Heart right ventricle (tissue), 16 donors: ENCODE measurements at regions not wholly inside any gene's neighbourhood (a gene's known extent, or its start where the extent isn't known, plus 50 kb on each side); places are given as distances from the start of the nearest gene placed in this dataset.
"Not testable (repeated sequence)": the region's sequence is repeated elsewhere in the genome, so short reads cannot be mapped to it uniquely, and the experiment has no call there.

ENCODE experiments used
- ATAC-seq, 8 donors: fragments of 200-7000 bp; cut with Tn5 transposase; one replicate each; pipeline ENCODE4 v1.9.1; 2020; ENCODE audit warnings: mild to moderate bottlenecking in 8 of 8, moderate library complexity in 8 of 8, moderate number of reproducible peaks in 1 of 8
- DNase-seq, 2 donors: peaks; one replicate each; pipeline ENCODE4 v3.0.0-alpha.2; 2020
- H3K27ac ChIP-seq, 10 donors: fragments of 200-600 bp; sonication (generic) in 2 of 10; one replicate each; pipeline versions ENCODE4 v1.5.0 to v1.8.0; 2020 to 2022; ENCODE audit warnings: mild to moderate bottlenecking in 3 of 10
- H3K27me3 ChIP-seq, 7 donors: fragments of 200-600 bp; one replicate each; pipeline ENCODE4 v1.8.0; 2021 to 2022; ENCODE audit warnings: mild to moderate bottlenecking in 2 of 7
- H3K36me3 ChIP-seq, 9 donors: fragments of 200-600 bp; sonication (generic) in 1 of 9; one replicate each; pipeline versions ENCODE4 v1.5.0 to v1.8.0; 2020 to 2022; ENCODE audit warnings: mild to moderate bottlenecking in 2 of 9
- H3K4me1 ChIP-seq, 9 donors: fragments of 200-600 bp; sonication (generic) in 1 of 9; one replicate each; pipeline versions ENCODE4 v1.5.0 to v1.8.0; 2020 to 2022; ENCODE audit warnings: mild to moderate bottlenecking in 4 of 9
- H3K4me3 ChIP-seq, 10 donors: fragments of 200-600 bp; sonication (generic) in 2 of 10; one replicate each; pipeline versions ENCODE4 v1.5.0 to v1.8.0; 2020 to 2022; ENCODE audit warnings: mild to moderate bottlenecking in 7 of 10, moderate library complexity in 2 of 10
- H3K9me3 ChIP-seq, 11 donors: fragments of 200-600 bp in 10 of 11; sonication (generic) in 2 of 11; one replicate each; pipeline versions ENCODE4 v1.5.0 to v1.8.0; 2013 to 2022; ENCODE audit warnings: mild to moderate bottlenecking in 2 of 11, control low read depth in 1 of 11, moderate library complexity in 1 of 11
- CTCF ChIP-seq, 9 donors: fragments of 200-600 bp; sonication (generic) in 2 of 9; IDR thresholded peaks; one replicate each; pipeline versions ENCODE4 v1.5.0 to v1.8.0; 2021 to 2022; ENCODE audit warnings: antibody characterized with exemption in 9 of 9, mild to moderate bottlenecking in 5 of 9, moderate library complexity in 1 of 9
- WGBS, 2 donors: extraction: QIAGEN DNeasy Blood & Tissue Kit; methylation state at CpG; one replicate each; pipeline ENCODE4 v1.1.7; 2013; ENCODE audit warnings: inconsistent platforms in 1 of 2; 5-methylcytosine and 5-hydroxymethylcytosine counted together
- intact Hi-C, 10 donors: fragments of 100-400 bp; cut with DNase I; formaldehyde crosslinking; loops; one replicate each; pipeline versions ENCODE4 v1.11.1 to v1.14.2; 2022
- donor health status: Arrhythmogenic right ventricular cardiomyopathy.
- donor health status: ischemic (EF 13 %, LVEDD 7.1; RV severe dilation, severe dysfunction).
- donor health status: healthy with polysubstance abuse.
- donor health status: DM: no; HTN: yes; CAD: no.
- donor health status: DM: no; HTN: no; CAD: no.
- donor health status: ischemic (EF 25% LVEDD 6.9; RV normal size, moderate dysfunction).
- donor health status: ischemic (EF 25% LVEDD 5.7; RV mildly dilated, moderate dysfunction).
- donor health status: healthy.
- donor health status: DM: yes; HTN: yes; CAD: no.
- donor health status: Ischemic cardiomyopathy.
- donor health status: ischemic (EF 35%, LVEDD 5.7; RV mildly dilated, moderate dysfunction).
- donor health status: nonischemic (EF 11% LVEDD 7.7; RV severe dilation, severe dysfunction).
- donor health status: DM: yes; HTN: yes; CAD: no.
- donor health status: PGD.
- donor health status: ischemic (EF 29% LVEDD 5.4; RV normal size, mild dysfunction).
- donor health status: nonischemic (EF 23%, LVEDD 6.1; RV moderate dilation, normal function).

- Histone ChIP-seq H3K4me3 (no peak overlapping the region), H3K4me1 (no peaks in the 10 kb centered on the region), H3K27me3 (no peaks in the 10 kb centered on the region), H3K9me3 (peaks cover 0 to 4% (median 0%) of the 10 kb centered on the region in 11 donors), H3K36me3 (no peaks in the 10 kb centered on the region), H3K27ac (no peak overlapping the region)
- no peak for TF ChIP-seq CTCF (IDR thresholded peaks at IDR 0.05)
- intact Hi-C loops = no loop called here
- DNase-seq (no peak), ATAC-seq (no peak)
- 63 to 76% methylated on average over 1 of the region's 1 CpG for WGBS, 2 donors
These were observed 54.6 kb downstream of the DKK1 start for GRCh38 chr10:52368725-52369124.

- DNase-seq, H3K4me3 ChIP-seq, H3K9me3 ChIP-seq, H3K27me3 ChIP-seq, ATAC-seq, H3K4me1 ChIP-seq, H3K36me3 ChIP-seq, intact Hi-C loops, H3K27ac ChIP-seq: not testable (repeated sequence)
- WGBS, 2 donors = 63 to 78% methylated on average over 2 of the region's 2 CpGs
These were observed 60.1 kb downstream of the DKK1 start for GRCh38 chr10:52374207-52374606.

- 39 to 48% methylated on average over 2 of the region's 2 CpGs for WGBS, 2 donors
- DNase-seq (no peak), ATAC-seq (no peak)
- Histone ChIP-seq H3K4me3 (no peak overlapping the region), H3K27me3 (peaks cover 0 to 5% (median 0%) of the 10 kb centered on the region in 7 donors), H3K36me3 (no peaks in the 10 kb centered on the region), H3K27ac (no peak overlapping the region), H3K4me1 (no peaks in the 10 kb centered on the region), H3K9me3 (peaks cover 0 to 10% (median 0%) of the 10 kb centered on the region in 11 donors)
- TF ChIP-seq CTCF (IDR thresholded peaks at IDR 0.05) = no peak
- intact Hi-C loops = no loop called here
These were observed 62.7 kb downstream of the DKK1 start for GRCh38 chr10:52376694-52377354.

GRCh38 chr10:52378124-52378523, 64.0 kb downstream of the DKK1 start:
- H3K4me3 ChIP-seq = no peak overlapping the region
- H3K36me3 ChIP-seq = no peaks in the 10 kb centered on the region
- no peak overlapping the region for H3K27ac ChIP-seq
- no peaks in the 10 kb centered on the region for H3K4me1 ChIP-seq
- intact Hi-C loops = no loop called here
- DNase-seq = no peak
- WGBS, 2 donors = 38 to 39% methylated on average over 3 of the region's 3 CpGs
- H3K27me3 ChIP-seq = peaks cover 0 to 5% (median 0%) of the 10 kb centered on the region in 7 donors
- ATAC-seq = no peak
- H3K9me3 ChIP-seq = peaks cover 0 to 8% (median 0%) of the 10 kb centered on the region in 11 donors
- no peak for TF ChIP-seq CTCF (IDR thresholded peaks at IDR 0.05)

GRCh38 chr10:52379287-52379686, 65.2 kb downstream of the DKK1 start:
- Histone ChIP-seq H3K4me3 (no peak overlapping the region), H3K27ac (no peak overlapping the region), H3K36me3 (no peaks in the 10 kb centered on the region), H3K27me3 (peaks cover 0 to 5% (median 0%) of the 10 kb centered on the region in 7 donors), H3K9me3 (peaks cover 0 to 8% (median 0%) of the 10 kb centered on the region in 11 donors), H3K4me1 (no peaks in the 10 kb centered on the region)
- DNase-seq (no peak), ATAC-seq (no peak)
- TF ChIP-seq CTCF (IDR thresholded peaks at IDR 0.05) = no peak
- WGBS, 2 donors = 70 to 75% methylated on average over 3 of the region's 3 CpGs
- intact Hi-C loops = no loop called here
